Bone marrow (tissue), 2 donors: ENCODE measurements at regions not wholly inside any gene's neighbourhood (a gene's known extent, or its start where the extent isn't known, plus 50 kb on each side); places are given as distances from the start of the nearest gene placed in this dataset.
"Not testable (repeated sequence)": the region's sequence is repeated elsewhere in the genome, so short reads cannot be mapped to it uniquely, and the experiment has no call there.

Experiments
- DNase-seq, 2 donors: peaks; one replicate each; lab custom pipeline; 2025; lab: John Stamatoyannopoulos, UW

GRCh38 chr15:95075792-95076677, 844.7 kb downstream of the MCTP2 start:
- no peak for DNase-seq

- no peak for DNase-seq
Observed at GRCh38 chr15:95076678-95076990, 845.3 kb downstream of the MCTP2 start.

DNA sequence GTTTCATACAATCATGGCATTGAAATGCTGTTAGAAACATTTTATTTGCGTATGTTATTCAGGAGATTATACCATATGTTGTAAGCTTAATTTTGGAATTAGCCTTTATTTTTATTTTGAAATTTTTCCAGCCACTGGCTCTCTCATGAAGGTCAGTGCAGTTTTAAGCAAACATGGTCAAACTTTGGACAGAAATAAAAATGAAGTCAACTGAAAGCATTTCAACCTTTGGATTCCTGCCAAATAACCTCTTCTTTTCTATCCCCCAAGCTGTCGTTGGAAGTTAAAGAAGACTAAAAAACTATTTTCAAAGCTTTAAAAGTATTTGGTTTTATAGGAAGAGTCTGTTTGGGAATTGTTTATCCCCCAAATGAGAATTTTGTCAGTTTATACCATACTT, 846.6 kb downstream of the MCTP2 start:
- no peak for DNase-seq

DNA sequence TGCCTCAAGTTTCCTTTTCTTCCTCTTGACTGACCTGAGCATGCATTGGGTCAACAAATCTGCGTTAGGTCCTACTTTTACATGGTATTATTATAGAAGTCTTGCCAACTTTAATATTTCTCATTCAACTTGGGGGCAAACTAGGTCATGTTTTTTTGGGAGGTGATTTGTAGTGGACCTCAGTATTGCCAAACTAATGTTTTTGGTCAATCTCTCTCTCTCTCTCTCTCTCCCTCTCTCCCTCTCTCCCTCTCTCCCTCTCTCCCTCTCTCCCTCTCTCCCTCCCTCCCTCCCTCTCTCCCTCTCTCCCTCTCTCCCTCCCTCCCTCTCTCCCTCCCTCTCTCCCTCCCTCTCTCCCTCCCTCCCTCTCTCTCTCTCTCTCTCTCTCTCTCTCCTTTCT, 848.9 kb downstream of the MCTP2 start:
- not testable (repeated sequence) for DNase-seq

DNA sequence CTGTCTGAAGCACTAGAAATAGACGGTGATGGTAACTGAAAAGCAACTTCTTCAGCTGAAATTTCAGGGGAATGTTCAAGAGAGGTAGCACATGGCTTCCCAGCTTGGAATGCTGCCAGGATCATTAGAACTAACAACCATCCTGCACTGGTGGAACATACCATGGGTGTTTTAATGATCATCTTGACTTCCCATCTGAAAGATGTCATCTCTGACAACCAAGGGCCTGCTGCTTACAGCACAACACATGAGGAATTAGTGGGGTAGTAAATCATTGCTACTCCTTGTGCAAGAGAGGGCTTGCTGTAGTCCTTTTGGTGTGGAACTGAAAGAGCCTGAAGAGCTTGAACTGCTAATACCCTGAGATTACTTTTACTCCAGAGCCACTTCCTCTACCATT, 853.7 kb downstream of the MCTP2 start:
- no peak for DNase-seq

DNA sequence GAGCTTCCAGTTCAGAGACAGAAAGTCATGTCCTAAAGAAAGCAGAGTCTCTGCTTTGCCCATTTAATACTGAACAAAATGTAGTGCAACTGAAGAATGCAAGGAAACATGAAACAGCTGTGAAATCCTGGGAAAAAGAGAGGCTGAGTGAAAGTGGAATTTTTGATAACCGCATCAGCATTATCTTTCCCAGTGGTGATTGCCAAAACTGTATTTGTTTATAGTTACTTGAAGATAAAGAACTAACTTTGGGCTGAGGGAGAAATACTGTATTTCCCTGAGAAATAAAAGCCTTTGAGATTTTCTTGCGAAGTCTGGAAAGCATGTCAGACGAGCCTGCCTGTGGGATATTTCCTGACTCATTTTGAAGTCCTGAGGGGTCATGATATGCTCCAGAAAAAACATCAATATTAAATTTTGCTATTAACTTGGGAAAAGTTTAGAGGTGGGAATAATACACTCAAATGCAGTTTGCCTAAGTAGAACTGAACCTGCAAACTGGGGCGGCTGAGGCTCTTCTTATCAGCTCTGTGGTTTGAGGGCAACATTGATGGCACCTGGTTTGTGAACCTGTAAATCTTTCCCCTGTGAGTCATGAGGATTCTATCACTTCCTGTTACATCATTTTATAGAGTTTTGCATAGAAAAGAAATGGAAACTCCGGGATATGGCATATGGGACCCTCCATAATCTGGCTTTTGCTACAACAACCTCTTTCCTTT, 855.3 kb downstream of the MCTP2 start:
- DNase-seq = no peak

- DNase-seq = no peak
Observed at GRCh38 chr15:95087253-95087609, 855.9 kb downstream of the MCTP2 start.

DNA sequence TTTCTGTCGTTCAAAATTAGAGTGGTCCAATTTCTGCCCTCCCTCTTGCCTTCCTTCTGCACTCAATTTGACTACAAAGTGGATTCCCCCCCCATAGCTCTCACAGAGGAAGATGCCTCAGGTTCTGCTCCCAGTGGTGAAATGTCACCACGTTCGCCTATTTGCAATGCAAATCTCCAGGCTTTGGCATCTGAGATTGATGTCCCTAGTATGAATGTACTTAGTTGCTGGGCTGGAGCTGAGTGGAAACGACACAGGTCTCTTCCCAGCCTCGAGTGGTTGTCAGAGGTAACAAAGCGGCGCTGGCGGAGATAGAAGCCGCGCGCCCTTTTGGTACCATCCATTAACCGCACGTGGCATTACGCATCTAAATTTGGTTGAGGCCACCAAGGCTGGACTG, 860.1 kb downstream of the MCTP2 start:
- DNase-seq = no peak

GRCh38 chr15:95095250-95095649, 863.9 kb downstream of the MCTP2 start:
- DNase-seq = no peak

DNA sequence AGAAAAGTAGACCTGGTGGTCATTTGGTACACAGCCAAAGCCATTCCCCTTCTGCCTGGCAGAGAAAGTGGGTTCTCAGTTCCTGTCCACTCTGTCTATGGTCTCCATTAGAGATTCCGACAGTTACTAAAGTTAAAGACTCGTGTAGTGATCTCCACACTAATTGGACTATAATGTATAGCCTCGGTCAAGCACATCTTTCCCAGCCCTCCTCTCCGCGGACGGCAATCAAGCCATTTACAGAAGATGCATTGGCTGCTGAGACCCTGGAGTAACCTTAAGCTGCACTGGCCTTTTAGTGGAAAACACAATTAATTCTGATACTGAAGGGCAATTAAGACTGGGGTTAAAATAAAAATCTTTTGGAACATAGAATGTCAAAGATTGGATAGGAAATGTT, 865.3 kb downstream of the MCTP2 start:
- DNase-seq = no peak

DNA sequence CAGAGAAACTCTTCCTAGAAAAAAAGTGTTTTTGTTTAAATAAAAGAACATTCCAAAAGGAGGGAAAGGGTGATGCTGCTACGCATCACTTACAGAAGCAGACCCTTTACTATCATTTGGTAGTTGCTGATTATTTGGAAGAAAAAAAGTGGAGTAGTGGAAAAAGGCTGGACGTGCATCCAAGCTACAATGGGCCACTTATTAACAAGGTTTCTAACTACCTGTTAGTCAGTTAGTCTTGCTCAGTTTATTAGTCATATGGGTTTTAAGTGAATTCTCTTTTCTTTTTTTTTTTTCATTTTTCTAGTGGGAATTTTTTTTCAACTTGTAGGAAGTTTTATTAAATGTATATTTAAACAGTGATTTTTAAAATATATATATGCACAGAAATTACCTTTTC, 866.0 kb downstream of the MCTP2 start:
- no peak for DNase-seq

DNA sequence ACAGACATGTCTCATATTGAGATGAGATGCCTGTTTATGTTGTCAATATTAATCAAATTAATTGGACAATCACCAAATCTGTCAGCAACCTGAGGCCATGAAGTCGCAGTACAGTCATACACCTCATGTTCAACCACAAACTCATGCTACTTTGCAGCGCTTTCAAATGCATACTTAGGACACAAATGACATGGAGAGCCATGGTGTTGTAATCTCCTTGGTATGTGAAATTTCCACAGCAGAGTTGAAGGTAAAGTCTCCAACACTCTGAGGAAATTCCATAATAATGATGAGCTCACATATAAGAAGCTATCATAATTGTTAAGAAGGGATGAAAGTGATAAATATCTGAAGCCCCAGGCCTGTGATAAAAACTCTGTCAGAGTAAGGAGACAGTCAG, 873.9 kb downstream of the MCTP2 start:
- no peak for DNase-seq

GRCh38 chr15:95106801-95107200, 875.4 kb downstream of the MCTP2 start:
- DNase-seq = no peak

DNA sequence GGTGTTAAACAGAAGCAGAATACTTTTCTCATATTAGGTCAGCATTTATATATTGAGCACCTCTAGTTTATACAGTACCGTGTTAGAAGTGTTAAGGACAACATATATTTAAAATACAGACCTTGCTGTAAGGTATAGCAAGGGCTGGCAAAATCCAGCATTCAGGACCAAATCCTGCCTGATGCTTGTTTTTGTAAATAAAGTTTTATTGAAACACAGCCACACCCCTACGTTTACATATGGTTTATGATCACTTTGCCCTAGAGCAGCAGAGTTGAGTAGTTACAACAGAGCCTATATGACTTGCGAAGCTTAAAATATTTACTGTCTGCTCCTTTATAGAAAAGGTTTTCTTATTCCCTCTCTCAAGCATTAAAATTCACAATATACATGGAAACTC, 877.3 kb downstream of the MCTP2 start:
- no peak for DNase-seq

- no peak for DNase-seq
Observed at GRCh38 chr15:95111969-95112368, 880.6 kb downstream of the MCTP2 start.

GRCh38 chr15:95113041-95113440, 881.7 kb downstream of the MCTP2 start:
- no peak for DNase-seq

- DNase-seq = no peak
Observed at GRCh38 chr15:95119041-95119610, 887.8 kb downstream of the MCTP2 start.

DNA sequence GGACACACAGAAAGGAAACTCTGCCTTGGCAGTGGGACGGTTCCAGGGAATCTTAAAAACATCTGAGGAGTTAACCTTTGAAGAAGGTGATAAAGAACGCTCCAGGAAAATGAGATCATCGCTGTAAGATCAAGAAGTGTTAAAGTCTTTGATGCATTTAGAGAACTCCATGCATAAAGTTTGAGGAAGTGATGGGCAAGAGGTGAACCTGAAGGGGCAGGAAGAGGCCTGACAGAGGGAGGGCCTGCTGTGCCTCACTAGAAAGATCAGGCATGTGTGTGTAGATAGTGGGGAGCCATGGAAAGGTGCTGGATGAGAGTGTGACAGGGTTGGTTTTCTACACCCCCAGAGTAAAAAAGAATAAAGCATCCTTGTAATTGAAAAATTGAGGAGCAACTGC, 889.2 kb downstream of the MCTP2 start:
- DNase-seq = no peak

- DNase-seq = no peak
Observed at GRCh38 chr15:95121191-95121590, 889.8 kb downstream of the MCTP2 start.

DNA sequence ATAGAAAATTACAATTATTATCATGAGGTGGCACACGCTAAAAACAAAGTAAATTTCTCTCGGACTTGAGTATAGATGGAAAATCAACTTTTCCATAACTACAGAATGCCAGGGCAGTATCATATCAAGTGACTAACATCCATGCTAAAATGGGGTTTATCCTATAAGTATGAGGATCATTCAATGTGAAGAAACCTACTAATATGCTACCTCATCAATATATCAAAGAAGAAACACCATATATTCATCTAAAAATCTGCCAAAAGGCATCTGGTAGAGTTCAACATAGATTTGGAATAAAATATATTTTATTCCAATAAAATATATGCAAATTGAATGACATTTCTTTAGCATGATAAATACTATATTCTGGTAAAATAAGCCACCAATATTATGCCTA, 894.4 kb downstream of the MCTP2 start:
- no peak for DNase-seq

DNA sequence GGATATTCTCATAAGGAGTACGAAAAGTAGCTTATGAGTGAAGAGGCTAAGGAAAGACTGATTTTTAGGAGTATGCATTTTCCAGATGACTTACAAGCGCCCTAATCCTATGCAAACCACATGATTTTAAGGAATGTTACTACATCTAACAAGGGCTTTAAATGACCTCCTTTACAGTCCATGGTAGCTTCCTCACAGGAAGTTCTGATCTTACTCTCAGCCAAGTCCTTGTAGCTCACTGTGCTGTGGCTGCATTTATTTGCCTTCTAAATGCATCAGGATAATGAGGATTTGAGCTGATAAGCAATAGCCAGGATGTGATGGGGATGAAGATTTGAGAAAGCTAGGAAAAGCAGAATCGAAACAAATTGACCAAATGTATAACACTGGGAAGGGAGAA, 896.0 kb downstream of the MCTP2 start:
- no peak for DNase-seq

- no peak for DNase-seq
Observed at GRCh38 chr15:95129574-95129973, 898.2 kb downstream of the MCTP2 start.

DNA sequence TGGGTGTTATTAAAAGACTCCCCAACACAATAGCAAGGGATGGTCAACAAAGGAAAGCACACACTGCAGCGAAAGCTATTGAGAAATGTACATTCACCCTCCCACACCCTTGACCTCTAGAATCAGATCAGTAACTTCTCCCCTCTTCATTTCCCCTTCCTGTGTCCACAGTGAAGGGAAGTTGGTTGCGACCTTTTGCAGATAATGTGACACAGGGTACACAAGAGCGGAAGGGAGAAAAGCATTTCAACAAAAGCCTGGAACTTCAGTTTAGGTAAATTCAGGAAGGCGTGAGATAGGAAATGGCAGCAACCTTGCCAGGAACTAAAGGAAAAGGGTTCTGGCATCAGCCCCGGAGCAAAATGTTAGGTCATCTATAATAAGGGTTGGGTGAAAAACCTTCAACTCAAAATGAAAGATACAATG, 899.8 kb downstream of the MCTP2 start:
- DNase-seq = no peak
